Type B pancreatic cell (in vitro differentiated cells): ENCODE measurements at regions not wholly inside any gene's neighbourhood (a gene's known extent, or its start where the extent isn't known, plus 50 kb on each side); places are given as distances from the start of the nearest gene placed in this dataset.

Source experiments
- DNase-seq: peaks from one replicate; pipeline ENCODE4 v3.0.0; 2021; ENCODE audit warnings: mixed read lengths; ENCODE audit not compliant: unreplicated experiment; ENCODE audit errors: extremely low spot score
- H3K27ac Mint-ChIP-seq: 2 replicates; pipeline ENCODE4 v1.8.0; 2021; ENCODE audit warnings: mild to moderate bottlenecking, mixed read lengths
- H3K27me3 Mint-ChIP-seq: 2 replicates; pipeline ENCODE4 v1.8.0; 2021; ENCODE audit warnings: mixed read lengths
- H3K36me3 Mint-ChIP-seq: 2 replicates; pipeline ENCODE4 v1.8.0; 2021; ENCODE audit warnings: mixed read lengths
- H3K4me1 Mint-ChIP-seq: one replicate; pipeline ENCODE4 v1.8.0; 2021; ENCODE audit warnings: mixed read lengths; ENCODE audit not compliant: unreplicated experiment
- H3K4me3 Mint-ChIP-seq: 2 replicates; pipeline ENCODE4 v1.8.0; 2021; ENCODE audit warnings: mild to moderate bottlenecking, mixed read lengths
- H3K9me3 Mint-ChIP-seq: 2 replicates; pipeline ENCODE4 v1.8.0; 2021; ENCODE audit warnings: mixed read lengths
- TF ChIP-seq, protein P1 (sequence below): fragments of 200-600 bp; sonication (generic); conservative IDR thresholded peaks from 2 replicates; pipeline ENCODE4 v1.5.0; 2021; ENCODE audit warnings: antibody characterized with exemption, mild to moderate bottlenecking

GRCh38 chr3:181311186-181311585 lies 321.6 kb upstream of the DNAJC19 start:
- Mint-ChIP-seq H3K4me3 (no peak overlapping the region), H3K9me3 (no peaks in the 10 kb centered on the region), H3K27me3 (peaks cover 52% of the 10 kb centered on the region), H3K4me1 (no peaks in the 10 kb centered on the region), H3K27ac (no peak overlapping the region), H3K36me3 (no peaks in the 10 kb centered on the region)
- TF ChIP-seq, protein P1, sequence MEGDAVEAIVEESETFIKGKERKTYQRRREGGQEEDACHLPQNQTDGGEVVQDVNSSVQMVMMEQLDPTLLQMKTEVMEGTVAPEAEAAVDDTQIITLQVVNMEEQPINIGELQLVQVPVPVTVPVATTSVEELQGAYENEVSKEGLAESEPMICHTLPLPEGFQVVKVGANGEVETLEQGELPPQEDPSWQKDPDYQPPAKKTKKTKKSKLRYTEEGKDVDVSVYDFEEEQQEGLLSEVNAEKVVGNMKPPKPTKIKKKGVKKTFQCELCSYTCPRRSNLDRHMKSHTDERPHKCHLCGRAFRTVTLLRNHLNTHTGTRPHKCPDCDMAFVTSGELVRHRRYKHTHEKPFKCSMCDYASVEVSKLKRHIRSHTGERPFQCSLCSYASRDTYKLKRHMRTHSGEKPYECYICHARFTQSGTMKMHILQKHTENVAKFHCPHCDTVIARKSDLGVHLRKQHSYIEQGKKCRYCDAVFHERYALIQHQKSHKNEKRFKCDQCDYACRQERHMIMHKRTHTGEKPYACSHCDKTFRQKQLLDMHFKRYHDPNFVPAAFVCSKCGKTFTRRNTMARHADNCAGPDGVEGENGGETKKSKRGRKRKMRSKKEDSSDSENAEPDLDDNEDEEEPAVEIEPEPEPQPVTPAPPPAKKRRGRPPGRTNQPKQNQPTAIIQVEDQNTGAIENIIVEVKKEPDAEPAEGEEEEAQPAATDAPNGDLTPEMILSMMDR: no peak
- DNase-seq: no peak

DNA sequence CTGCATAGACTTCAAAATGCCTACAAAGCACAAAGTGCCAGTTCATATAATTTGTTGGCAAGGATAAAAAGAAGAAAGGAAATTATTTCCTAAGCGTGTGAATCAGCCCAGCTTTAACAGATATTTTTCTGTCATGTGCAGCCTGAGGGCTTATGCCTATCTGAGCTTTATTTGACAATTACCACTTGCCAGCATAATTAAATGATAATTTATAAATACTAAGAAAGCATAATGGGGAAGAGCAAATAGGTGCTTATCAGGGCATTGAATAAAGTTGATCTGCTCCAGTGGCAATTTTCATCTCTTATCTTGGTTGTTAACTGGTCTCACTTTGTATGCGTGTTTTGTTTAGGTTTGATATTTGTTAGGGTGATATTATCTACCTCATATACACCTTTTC lies 313.4 kb upstream of the DNAJC19 start:
- no peak overlapping the region for H3K4me3 Mint-ChIP-seq
- no peaks in the 10 kb centered on the region for H3K9me3 Mint-ChIP-seq
- H3K36me3 Mint-ChIP-seq: no peaks in the 10 kb centered on the region
- peaks cover 41% of the 10 kb centered on the region for H3K27me3 Mint-ChIP-seq
- no peak for DNase-seq
- H3K27ac Mint-ChIP-seq: no peak overlapping the region
- TF ChIP-seq, protein P1: no peak
- H3K4me1 Mint-ChIP-seq: no peaks in the 10 kb centered on the region

GRCh38 chr3:181300033-181300432 lies 310.5 kb upstream of the DNAJC19 start:
- Mint-ChIP-seq H3K9me3 (no peaks in the 10 kb centered on the region), H3K27me3 (peaks cover 38% of the 10 kb centered on the region), H3K27ac (no peak overlapping the region), H3K36me3 (no peaks in the 10 kb centered on the region), H3K4me3 (no peak overlapping the region), H3K4me1 (no peaks in the 10 kb centered on the region)
- TF ChIP-seq, protein P1: no peak
- no peak for DNase-seq

DNA sequence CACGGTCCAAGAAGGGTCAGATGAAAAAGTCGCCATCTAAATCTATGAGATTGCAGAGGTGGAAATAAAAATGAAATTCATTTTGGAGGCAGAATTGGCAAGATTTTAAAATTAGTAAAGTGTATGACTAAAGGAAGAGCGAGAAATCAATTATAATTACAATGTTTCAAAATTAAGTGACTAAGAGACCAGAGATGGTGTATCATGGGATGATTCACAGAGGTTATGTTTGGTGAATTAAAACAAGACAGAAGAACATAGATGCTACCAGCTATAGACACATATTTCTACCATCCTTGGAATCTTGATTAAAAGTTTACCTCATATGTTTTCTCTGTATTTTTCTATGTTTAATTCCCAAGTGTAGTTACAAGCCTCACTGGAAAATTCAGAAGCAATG lies 308.9 kb upstream of the DNAJC19 start:
- H3K36me3 Mint-ChIP-seq: no peaks in the 10 kb centered on the region
- peaks cover 36% of the 10 kb centered on the region for H3K27me3 Mint-ChIP-seq
- H3K4me3 Mint-ChIP-seq: no peak overlapping the region
- no peaks in the 10 kb centered on the region for H3K4me1 Mint-ChIP-seq
- H3K9me3 Mint-ChIP-seq: no peaks in the 10 kb centered on the region
- no peak for DNase-seq
- TF ChIP-seq, protein P1: no peak
- H3K27ac Mint-ChIP-seq: no peak overlapping the region

DNA sequence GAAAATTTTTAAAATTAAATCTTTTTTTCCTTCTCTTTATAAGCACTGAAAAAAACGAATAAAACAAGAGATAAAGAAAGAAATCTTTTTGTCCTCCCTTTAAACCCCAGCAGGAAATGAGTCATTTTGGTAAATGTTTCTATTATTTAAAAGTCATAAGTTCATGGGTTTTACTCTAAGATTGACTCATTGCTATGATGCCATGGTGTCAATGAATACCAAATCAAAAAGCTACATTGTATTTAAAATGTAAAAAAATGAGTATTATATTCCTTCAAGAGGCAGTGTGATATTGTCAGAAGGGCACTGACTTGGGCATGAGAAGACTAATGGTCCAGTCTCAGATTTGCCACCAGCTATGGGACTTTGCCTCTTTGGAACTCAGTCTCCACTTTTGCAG lies 303.4 kb upstream of the DNAJC19 start:
- Mint-ChIP-seq H3K27me3 (peaks cover 21% of the 10 kb centered on the region), H3K9me3 (no peaks in the 10 kb centered on the region), H3K36me3 (no peaks in the 10 kb centered on the region), H3K4me1 (no peaks in the 10 kb centered on the region), H3K4me3 (no peak overlapping the region), H3K27ac (no peak overlapping the region)
- TF ChIP-seq, protein P1: no peak
- no peak for DNase-seq

GRCh38 chr3:181290941-181291340 lies 301.4 kb upstream of the DNAJC19 start:
- Mint-ChIP-seq H3K4me1 (no peaks in the 10 kb centered on the region), H3K27ac (no peak overlapping the region), H3K4me3 (no peak overlapping the region), H3K9me3 (no peaks in the 10 kb centered on the region), H3K36me3 (no peaks in the 10 kb centered on the region), H3K27me3 (peaks cover 12% of the 10 kb centered on the region)
- TF ChIP-seq, protein P1: no peak
- no peak for DNase-seq
